ENCODE measurements at regions not wholly inside any gene's neighbourhood (a gene's known extent, or its start where the extent isn't known, plus 50 kb on each side); places are given as distances from the start of the nearest gene placed in this dataset.

- Histone ChIP-seq H3K4me1 (ENCODE audit: control insufficient read depth, insufficient read depth, low read length) (no peaks in the 10 kb centered on the region), H3K4me3 (ENCODE audit: low read depth in 2 of 2, low read length in 2 of 2) (no peak overlapping the region), H3K27me3 (ENCODE audit: control insufficient read depth, insufficient read depth, low read length) (no peaks in the 10 kb centered on the region; the same call in 1 of the 2 replicates), H3K36me3 (ENCODE audit: control insufficient read depth, insufficient read depth, low read length) (no peaks in the 10 kb centered on the region), H3K9me3 (ENCODE audit: control insufficient read depth, insufficient read depth, low read depth, low read length) (no peaks in the 10 kb centered on the region), H3K27ac (ENCODE audit: low read length) (no peak overlapping the region)
- TF ChIP-seq CTCF (IDR thresholded peaks at IDR 0.05) (no peak), POLR2AphosphoS5 (IDR thresholded peaks at IDR 0.05; ENCODE audit: low read depth, low read length) (no peak), TCF7L2 (IDR thresholded peaks at IDR 0.05; ENCODE audit: low read depth, low read length) (no peak), REST (IDR thresholded peaks at IDR 0.05; ENCODE audit: insufficient read depth in 1 of 2, low read depth in 2 of 2, low read length in 1 of 2) (no peak), SIN3A (IDR thresholded peaks at IDR 0.05; ENCODE audit: borderline replicate concordance, insufficient read depth, low read depth, low read length) (no peak)
- in situ Hi-C loops (cut with HindIII; ENCODE audit: low pct_unique_long_range_greater_than_20kb, low sequenced_read_pairs) (no loop called here), intact Hi-C loops (cut with micrococcal nuclease; ENCODE audit: unreplicated experiment) (no loop called here)
- ChIA-PET POLR2A (no interaction called here), CTCF (interaction anchor here (0.5 to 1.6 kb wide), 4 partner anchors 21 to 1432 kb away, joined by 3 to 8 read pairs (median 3); no protein-coding TSS in a partner anchor)
- ATAC-seq (no peak), DNase-seq (ENCODE audit: low read depth, low spot score) (no peak)
- BruUV-seq (replicated peaks), result no TSS peak
Measured at GRCh38 chr2:174694196-174694878, 69.9 kb downstream of the CHRNA1 start.

GRCh38 chr2:174693344-174693743, 70.9 kb downstream of the CHRNA1 start:
- BruUV-seq (replicated peaks), result no TSS peak

More at GRCh38 chr2:174693344-174693743, 70.9 kb downstream of the CHRNA1 start:
- Histone ChIP-seq H3K27me3 (ENCODE audit: control insufficient read depth, insufficient read depth, low read length) (no peaks in the 10 kb centered on the region; the same call in 1 of the 2 replicates), H3K9me3 (ENCODE audit: control insufficient read depth, insufficient read depth, low read depth, low read length) (no peaks in the 10 kb centered on the region), H3K27ac (ENCODE audit: low read length) (no peak overlapping the region), H3K4me1 (ENCODE audit: control insufficient read depth, insufficient read depth, low read length) (no peaks in the 10 kb centered on the region), H3K36me3 (ENCODE audit: control insufficient read depth, insufficient read depth, low read length) (no peaks in the 10 kb centered on the region), H3K4me3 (ENCODE audit: low read depth in 2 of 2, low read length in 2 of 2) (no peak overlapping the region)
- no peak for TF ChIP-seq CTCF (IDR thresholded peaks at IDR 0.05)
- TF ChIP-seq TCF7L2 (IDR thresholded peaks at IDR 0.05; ENCODE audit: low read depth, low read length), result no peak
- TF ChIP-seq REST (IDR thresholded peaks at IDR 0.05; ENCODE audit: insufficient read depth in 1 of 2, low read depth in 2 of 2, low read length in 1 of 2), result no peak
- TF ChIP-seq POLR2AphosphoS5 (IDR thresholded peaks at IDR 0.05; ENCODE audit: low read depth, low read length), result no peak
- TF ChIP-seq SIN3A (IDR thresholded peaks at IDR 0.05; ENCODE audit: borderline replicate concordance, insufficient read depth, low read depth, low read length), result no peak
- ATAC-seq (no peak), DNase-seq (ENCODE audit: low read depth, low spot score) (no peak)
- ChIA-PET CTCF (interaction anchor here (0.6 kb wide), 1 partner anchor 474 kb away, joined by 3 read pairs; no protein-coding TSS in a partner anchor), POLR2A (interaction anchor here (0.6 kb wide), 1 partner anchor 555 kb away, joined by 7 read pairs; no protein-coding TSS in a partner anchor)
- in situ Hi-C loops (cut with HindIII; ENCODE audit: low pct_unique_long_range_greater_than_20kb, low sequenced_read_pairs) (no loop called here), intact Hi-C loops (cut with micrococcal nuclease; ENCODE audit: unreplicated experiment) (no loop called here)
